ENCODE measurements at regions not wholly inside any gene's neighbourhood (a gene's known extent, or its start where the extent isn't known, plus 50 kb on each side); places are given as distances from the start of the nearest gene placed in this dataset.

DNA sequence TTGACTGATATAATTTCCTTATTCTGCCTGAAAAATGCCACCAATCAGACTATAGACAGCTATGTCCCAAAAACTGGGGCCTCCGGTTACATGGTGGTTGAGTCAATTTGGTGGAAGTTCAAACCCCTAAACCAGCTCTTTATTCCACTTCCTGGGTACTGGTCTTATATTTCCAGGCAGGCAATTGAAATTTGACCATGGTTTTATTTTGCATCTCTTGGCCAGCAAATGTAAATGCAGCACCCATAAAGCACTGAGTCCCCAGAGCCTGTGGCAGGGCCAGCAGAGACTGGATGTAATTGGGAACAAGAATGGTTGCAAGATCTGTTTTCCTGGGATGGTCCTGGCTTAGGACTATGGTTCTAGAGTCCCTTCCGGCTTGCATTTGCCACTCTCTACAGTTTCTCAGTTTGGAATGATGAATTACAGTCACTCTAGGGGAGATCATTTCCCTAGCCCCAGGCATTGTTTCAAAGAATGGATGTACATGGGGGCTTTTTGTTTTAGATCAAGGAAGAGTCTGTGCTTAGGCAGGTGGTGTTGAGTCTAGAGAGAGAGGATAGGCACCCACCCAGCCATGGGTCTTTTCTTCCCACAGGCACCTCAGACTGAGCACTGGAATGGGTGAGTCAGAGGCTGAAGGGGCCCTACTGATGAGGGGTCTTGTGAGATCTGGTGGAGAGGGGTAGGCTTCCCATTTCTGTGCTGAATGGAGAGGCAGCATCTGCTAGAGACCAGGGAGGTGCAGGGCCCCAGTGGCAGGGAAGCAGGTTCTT lies 108.4 kb upstream of the CDC42EP3 start:
- FAIRE-seq (no peak), DNase-seq (ENCODE audit: insufficient read length, low spot score) (no peak)

DNA sequence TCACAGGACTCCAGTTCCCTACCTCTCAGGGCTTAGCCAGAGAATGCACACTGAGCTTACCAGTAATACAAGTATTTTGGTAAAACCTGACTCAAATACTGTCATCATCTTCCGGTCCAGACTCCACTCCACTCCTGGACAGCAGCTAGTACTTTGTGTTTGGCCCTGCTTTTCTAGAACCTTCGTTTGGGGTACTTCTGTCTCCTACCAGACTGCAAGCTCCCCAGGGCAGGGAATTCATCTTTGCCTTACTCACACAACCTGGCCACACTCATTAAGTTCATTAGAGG lies 108.9 kb upstream of the CDC42EP3 start:
- FAIRE-seq = no peak
- DNase-seq (ENCODE audit: insufficient read length, low spot score) = no peak

- DNase-seq (ENCODE audit: insufficient read length, low spot score) (no peak), FAIRE-seq (no peak)
These were observed 109.6 kb upstream of the CDC42EP3 start for GRCh38 chr2:37781028-37781427.

GRCh38 chr2:37782155-37782673 lies 110.8 kb upstream of the CDC42EP3 start:
- DNase-seq (ENCODE audit: insufficient read length, low spot score) (no peak), FAIRE-seq (no peak)

GRCh38 chr2:37782721-37783371 lies 111.4 kb upstream of the CDC42EP3 start:
- no peak for FAIRE-seq
- DNase-seq (ENCODE audit: insufficient read length, low spot score) = no peak

DNA sequence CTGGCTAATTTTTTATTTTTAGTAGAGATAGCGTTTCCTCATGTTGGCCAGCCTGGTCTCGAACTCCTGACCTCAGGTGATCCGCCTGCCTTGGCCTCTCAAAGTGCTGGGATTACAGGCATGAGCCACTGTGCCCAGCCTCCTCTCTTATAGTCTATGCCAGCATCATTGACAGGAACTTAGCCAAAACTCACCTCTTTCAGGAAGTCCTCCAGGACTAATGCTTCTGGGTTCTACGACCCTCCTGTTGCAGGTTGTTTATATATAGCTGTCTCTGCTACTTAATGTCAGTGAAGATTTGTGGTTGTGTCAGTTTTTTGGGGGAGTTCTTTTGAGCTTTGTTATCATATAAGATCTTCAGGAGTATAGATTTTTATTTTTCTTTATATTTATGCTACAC lies 112.1 kb upstream of the CDC42EP3 start:
- FAIRE-seq (no peak), DNase-seq (ENCODE audit: insufficient read length, low spot score) (no peak)

DNA sequence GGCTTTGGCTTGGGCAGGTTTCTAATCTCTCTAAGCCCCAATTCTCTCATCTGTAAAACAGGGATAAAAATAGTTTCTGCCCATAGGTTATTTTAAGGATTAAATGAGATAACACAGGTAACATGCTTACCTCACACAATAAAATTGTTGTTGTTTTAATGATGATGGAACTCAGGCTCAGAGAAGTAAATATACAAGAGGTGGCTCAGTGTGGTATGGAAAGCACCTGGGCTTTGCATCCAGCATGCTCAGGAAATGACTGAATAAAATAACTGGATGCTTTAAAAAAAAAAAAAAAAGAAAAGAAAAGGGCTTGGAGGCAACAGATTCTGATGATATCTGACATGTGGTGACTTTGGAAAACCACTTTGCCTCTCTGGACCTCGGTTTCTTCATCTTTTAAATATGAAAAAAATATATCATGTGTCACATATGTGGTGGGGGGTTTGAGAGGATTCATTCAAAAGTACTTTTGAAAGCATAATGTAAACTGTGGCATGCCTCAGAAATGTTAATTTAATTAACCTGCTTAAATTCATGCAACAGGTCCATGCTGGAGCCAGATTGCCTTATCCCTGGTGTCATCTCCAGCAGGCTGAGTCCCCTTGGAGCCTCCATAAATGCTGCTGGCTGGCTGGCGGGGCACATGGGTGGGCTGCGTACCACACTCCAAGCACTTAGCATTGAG lies 112.8 kb upstream of the CDC42EP3 start:
- DNase-seq (ENCODE audit: insufficient read length, low spot score) = no peak
- FAIRE-seq = no peak

DNA sequence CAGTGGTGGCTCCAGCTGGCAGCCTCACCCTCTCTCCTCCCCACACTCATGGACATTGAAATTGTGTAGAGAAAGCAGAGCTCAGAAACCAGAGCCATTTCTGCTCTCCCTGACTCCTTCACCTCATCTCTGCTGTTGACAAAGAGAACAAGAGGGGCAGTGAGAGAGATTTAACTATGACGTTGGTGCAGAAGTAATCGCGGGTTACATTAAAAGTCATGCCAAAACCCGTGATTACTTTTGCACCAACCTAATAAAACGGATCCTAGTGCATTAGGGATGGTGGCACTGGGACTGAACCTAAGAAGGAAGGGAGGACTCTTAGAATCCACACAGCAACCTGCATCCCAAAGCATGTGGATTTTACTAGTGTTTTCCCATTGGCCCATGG lies 113.3 kb upstream of the CDC42EP3 start:
- no peak for DNase-seq (ENCODE audit: insufficient read length, low spot score)
- FAIRE-seq = no peak

DNA sequence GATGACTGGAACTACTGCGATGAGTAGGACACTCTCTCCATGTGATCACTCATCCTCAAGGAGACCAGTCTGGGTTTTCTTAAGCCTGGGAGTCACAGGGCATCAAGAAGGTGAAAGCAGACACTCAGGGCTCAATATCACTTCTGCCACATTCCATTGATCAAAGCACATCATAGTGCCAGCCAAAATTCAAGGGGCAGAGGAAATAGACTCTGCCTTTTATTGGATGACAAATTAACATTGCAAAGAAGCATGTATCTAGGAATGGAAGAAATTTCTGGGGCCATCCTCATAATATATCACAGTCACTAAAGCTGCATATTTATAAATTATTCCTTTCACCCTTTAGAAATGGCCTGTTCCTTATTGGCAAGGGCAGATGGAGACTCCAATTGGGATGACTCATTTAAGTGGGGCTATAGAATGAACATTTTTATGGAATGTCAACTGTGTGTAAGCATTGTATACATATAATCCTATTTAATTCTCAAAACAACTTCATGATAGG lies 114.8 kb upstream of the CDC42EP3 start:
- no peak for DNase-seq (ENCODE audit: insufficient read length, low spot score)
- no peak for FAIRE-seq

- no peak for FAIRE-seq
- DNase-seq (ENCODE audit: insufficient read length, low spot score) = no peak
These were observed 115.4 kb upstream of the CDC42EP3 start for GRCh38 chr2:37786854-37787253.

DNA sequence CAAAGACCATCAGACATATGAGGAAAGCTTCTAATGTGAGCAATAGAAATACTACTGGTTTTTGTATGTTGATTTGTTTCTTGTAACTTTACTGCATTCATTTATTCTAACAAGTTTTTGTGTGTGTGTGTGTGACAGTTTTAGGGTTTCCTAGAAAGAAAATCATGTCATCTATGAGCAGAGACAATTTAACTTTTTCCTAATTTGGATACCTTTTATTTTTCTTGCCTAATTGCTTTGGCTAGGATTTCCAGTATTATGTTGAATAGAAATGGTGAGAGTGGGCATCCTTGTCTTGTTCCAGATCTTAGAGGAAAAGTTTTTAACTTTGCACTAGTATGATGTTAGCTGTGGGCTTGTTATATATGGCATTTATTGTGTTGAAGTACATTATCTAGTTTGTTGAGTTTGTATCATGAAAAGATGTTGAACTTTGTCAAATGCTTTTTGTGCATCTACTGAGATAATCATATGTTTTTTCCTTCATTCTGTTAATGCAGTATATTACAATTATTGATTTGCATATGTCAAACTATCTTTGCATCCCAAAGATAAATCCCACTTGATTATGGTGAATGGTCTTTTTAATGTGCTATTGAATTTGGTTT lies 117.3 kb upstream of the CDC42EP3 start:
- FAIRE-seq (no peak), DNase-seq (ENCODE audit: insufficient read length, low spot score) (no peak)

DNA sequence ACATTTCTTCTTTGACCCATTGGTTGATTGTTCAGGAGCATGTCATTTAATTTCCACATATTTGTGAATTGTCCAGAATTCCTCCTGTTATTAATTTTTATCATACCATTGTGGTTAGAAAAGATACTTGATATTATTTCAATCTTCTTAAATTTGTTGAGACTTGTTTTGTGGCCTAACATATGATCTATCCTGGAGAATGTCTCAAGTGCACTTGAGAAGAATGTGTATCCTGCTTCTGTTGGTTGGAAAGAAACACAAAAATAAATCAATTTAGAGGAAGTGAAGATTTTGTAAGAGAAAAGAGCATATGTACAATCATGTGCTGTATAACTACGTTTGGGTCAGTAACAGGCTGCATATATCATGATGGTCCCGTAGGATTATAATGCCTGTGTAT lies 118.6 kb upstream of the CDC42EP3 start:
- no peak for FAIRE-seq
- no peak for DNase-seq (ENCODE audit: insufficient read length, low spot score)

GRCh38 chr2:37790462-37790861 lies 119.0 kb upstream of the CDC42EP3 start:
- FAIRE-seq = no peak
- DNase-seq (ENCODE audit: insufficient read length, low spot score) = no peak

DNA sequence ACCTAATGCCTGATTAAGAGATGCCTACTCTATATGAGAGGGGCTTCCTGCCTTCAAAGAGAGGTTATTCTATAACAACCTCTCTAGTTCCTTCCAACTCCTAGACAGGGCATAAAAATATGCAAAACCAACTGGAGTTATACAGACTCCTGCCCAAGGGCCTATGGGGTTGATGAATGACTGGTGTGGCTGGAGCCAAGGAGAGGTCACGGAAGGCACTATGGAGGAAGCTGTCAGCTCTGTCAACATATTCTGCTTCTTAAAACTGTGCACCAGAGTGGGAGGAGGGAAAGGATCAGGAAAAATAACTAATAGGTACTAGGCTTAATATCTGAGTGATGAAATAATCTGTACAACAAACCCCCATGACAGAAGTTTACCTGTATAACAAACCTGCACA lies 120.9 kb upstream of the CDC42EP3 start:
- DNase-seq (ENCODE audit: insufficient read length, low spot score) = no peak
- FAIRE-seq = no peak

GRCh38 chr2:37793004-37793403 lies 121.6 kb upstream of the CDC42EP3 start:
- DNase-seq (ENCODE audit: insufficient read length, low spot score) (no peak), FAIRE-seq (no peak)

- FAIRE-seq = no peak
- no peak for DNase-seq (ENCODE audit: insufficient read length, low spot score)
These were observed 123.3 kb upstream of the CDC42EP3 start for GRCh38 chr2:37794717-37795116.

GRCh38 chr2:37795456-37795855 lies 124.0 kb upstream of the CDC42EP3 start:
- DNase-seq (ENCODE audit: insufficient read length, low spot score) (no peak), FAIRE-seq (no peak)

DNA sequence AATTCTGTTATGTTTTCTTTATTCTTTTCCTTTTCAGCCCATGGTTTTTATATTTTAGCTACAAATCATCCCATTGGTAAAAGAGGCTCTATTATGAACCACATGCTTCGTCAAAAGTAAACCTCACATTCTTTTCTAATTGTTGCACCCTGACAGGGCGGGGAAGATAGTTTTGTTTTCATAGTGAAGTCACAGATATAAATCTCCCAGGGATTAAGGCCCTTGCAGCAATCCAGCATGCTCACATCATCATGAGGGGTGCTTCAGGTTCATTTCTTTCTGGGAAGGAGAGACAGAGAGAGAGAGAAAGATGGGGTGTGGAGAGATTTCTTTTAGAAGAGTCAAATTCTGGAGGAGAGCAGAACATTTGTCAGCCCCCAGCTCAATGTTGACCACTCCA lies 124.5 kb upstream of the CDC42EP3 start:
- FAIRE-seq = no peak
- no peak for DNase-seq (ENCODE audit: insufficient read length, low spot score)

- DNase-seq (ENCODE audit: insufficient read length, low spot score) (no peak), FAIRE-seq (no peak)
These were observed 125.0 kb upstream of the CDC42EP3 start for GRCh38 chr2:37796481-37796880.

DNA sequence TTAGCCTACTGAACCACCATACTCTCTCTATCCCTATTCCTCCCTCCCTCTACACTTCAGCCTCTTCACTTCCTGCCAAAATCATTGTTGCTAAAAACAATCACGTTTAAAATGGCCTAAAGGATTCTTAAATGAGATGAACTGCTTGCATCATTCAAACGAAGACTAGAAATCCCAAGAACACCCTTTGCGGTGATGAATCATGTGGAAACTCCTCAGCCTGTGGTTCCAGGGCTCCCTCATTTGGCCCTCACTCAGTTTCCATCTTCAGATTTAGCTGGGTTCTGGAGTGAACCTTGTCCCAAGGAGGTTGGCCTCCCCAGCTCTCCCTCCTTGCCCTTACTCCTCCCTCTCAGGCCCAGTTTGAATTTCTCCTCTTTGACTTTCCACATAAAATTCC lies 125.6 kb upstream of the CDC42EP3 start:
- no peak for DNase-seq (ENCODE audit: insufficient read length, low spot score)
- no peak for FAIRE-seq

DNA sequence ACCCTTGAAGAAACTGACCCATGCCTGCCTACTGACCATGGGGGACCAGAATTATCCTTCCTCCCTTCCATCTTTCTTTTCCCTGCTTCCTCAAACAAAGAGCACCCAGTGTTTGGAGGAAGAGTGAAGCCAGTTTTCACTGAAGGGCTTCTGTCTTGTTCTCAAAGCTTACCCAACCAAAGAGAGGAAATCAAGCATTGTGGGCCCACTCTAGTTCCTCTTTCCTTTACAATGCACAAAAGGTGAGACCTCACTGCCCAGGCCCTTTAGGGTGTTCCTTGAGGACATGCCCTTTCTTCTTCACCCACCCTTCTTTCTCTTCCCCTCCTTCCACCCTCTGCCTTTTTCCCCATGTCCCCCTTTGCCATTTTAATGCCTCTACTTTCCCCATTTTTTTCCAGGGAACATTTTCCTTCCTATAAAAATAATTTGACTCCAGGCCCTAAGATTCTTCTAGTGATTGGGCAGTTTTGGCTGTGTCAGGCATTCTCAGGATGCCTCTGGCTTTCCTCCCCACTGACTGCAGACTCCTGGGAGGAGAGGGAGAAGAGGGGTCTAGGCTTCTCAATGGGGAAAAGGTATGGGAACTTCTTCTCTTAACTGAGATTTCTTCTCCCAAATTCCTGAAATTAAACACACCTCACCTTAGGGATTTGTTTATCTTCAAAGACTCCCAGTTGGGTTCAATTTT lies 126.6 kb upstream of the RMDN2 start:
- FAIRE-seq = no peak
- no peak for DNase-seq (ENCODE audit: insufficient read length, low spot score)
